Liver (tissue), 3 donors: ENCODE measurements at regions not wholly inside any gene's neighbourhood (a gene's known extent, or its start where the extent isn't known, plus 50 kb on each side); places are given as distances from the start of the nearest gene placed in this dataset.

ENCODE experiments used
- EGR1 ChIP-seq, 2 donors: IDR thresholded peaks; 2 replicates each; pipeline ENCODE4 v1.6.1; 2016 to 2018; ENCODE audit warnings: antibody characterized with exemption in 2 of 2, low read depth in 2 of 2
- TAF1 ChIP-seq: conservative IDR thresholded peaks from 2 replicates; pipeline ENCODE4 v1.6.1; 2016; ENCODE audit warnings: antibody characterized with exemption, mild to moderate bottlenecking
- YY1 ChIP-seq: IDR thresholded peaks from 2 replicates; pipeline ENCODE4 v1.6.1; 2016; ENCODE audit warnings: antibody characterized with exemption, mild to moderate bottlenecking
- TF ChIP-seq, protein P1 (sequence below): fragments of 150-350 bp; IDR thresholded peaks from 2 replicates; pipeline ENCODE4 v1.5.1; 2017; ENCODE audit warnings: improper control_type of control experiment, low read depth, low read length; ENCODE audit not compliant: missing input control
- TF ChIP-seq, protein P2 (sequence below): IDR thresholded peaks from 2 replicates; pipeline ENCODE4 v1.6.1; 2016; ENCODE audit warnings: antibody characterized with exemption, mild to moderate bottlenecking
- donor health status: healthy.
- donor health status: healthy.

DNA sequence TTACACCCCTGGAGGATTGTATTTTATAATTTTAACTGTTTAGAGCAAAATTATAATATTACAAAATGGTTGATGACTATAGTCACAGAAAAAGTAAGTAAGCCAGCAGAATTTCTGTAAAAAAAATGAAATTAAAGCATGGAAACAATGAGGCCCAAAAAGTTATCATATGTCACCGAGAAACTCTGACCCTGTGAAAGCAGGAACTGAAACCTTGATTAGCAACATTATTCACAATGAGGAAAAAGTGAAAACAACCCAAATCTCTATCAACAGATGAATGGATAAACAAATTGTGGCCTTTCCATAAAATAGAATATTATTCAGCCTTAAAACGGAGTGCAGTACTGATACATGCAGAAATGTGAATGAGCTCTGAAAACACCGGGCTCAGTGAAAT, 1471.7 kb downstream of the NLGN4Y start:
- TF ChIP-seq EGR1 (IDR thresholded peaks at IDR 0.05; ENCODE audit: low read depth in 2 of 2) (no peak), TAF1 (no peak), YY1 (no peak)
- TF ChIP-seq, protein P1, sequence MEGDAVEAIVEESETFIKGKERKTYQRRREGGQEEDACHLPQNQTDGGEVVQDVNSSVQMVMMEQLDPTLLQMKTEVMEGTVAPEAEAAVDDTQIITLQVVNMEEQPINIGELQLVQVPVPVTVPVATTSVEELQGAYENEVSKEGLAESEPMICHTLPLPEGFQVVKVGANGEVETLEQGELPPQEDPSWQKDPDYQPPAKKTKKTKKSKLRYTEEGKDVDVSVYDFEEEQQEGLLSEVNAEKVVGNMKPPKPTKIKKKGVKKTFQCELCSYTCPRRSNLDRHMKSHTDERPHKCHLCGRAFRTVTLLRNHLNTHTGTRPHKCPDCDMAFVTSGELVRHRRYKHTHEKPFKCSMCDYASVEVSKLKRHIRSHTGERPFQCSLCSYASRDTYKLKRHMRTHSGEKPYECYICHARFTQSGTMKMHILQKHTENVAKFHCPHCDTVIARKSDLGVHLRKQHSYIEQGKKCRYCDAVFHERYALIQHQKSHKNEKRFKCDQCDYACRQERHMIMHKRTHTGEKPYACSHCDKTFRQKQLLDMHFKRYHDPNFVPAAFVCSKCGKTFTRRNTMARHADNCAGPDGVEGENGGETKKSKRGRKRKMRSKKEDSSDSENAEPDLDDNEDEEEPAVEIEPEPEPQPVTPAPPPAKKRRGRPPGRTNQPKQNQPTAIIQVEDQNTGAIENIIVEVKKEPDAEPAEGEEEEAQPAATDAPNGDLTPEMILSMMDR, result no peak
- TF ChIP-seq, protein P2, sequence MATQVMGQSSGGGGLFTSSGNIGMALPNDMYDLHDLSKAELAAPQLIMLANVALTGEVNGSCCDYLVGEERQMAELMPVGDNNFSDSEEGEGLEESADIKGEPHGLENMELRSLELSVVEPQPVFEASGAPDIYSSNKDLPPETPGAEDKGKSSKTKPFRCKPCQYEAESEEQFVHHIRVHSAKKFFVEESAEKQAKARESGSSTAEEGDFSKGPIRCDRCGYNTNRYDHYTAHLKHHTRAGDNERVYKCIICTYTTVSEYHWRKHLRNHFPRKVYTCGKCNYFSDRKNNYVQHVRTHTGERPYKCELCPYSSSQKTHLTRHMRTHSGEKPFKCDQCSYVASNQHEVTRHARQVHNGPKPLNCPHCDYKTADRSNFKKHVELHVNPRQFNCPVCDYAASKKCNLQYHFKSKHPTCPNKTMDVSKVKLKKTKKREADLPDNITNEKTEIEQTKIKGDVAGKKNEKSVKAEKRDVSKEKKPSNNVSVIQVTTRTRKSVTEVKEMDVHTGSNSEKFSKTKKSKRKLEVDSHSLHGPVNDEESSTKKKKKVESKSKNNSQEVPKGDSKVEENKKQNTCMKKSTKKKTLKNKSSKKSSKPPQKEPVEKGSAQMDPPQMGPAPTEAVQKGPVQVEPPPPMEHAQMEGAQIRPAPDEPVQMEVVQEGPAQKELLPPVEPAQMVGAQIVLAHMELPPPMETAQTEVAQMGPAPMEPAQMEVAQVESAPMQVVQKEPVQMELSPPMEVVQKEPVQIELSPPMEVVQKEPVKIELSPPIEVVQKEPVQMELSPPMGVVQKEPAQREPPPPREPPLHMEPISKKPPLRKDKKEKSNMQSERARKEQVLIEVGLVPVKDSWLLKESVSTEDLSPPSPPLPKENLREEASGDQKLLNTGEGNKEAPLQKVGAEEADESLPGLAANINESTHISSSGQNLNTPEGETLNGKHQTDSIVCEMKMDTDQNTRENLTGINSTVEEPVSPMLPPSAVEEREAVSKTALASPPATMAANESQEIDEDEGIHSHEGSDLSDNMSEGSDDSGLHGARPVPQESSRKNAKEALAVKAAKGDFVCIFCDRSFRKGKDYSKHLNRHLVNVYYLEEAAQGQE, result no peak
